Fibroblast of lung (primary cell): ENCODE measurements at regions not wholly inside any gene's neighbourhood (a gene's known extent, or its start where the extent isn't known, plus 50 kb on each side); places are given as distances from the start of the nearest gene placed in this dataset.

Experiments used
- DNase-seq, 2 donors: peaks; one replicate each; pipeline versions ENCODE4 v3.0.0 to v3.0.0-alpha.2; 2010; ENCODE audit warnings: low read depth in 2 of 2
- H2AFZ ChIP-seq: 2 replicates; pipeline ENCODE4 v1.5.1; 2012; ENCODE audit warnings: low read length, control low read depth, inconsistent platforms
- H3K27ac ChIP-seq: 2 replicates; pipeline ENCODE4 v1.5.1; 2011; ENCODE audit warnings: low read length, control low read depth; ENCODE audit not compliant: insufficient read depth
- H3K27me3 ChIP-seq: 2 replicates; pipeline ENCODE4 v1.5.1; 2011; ENCODE audit warnings: mild to moderate bottlenecking, low read length; ENCODE audit not compliant: control insufficient read depth, insufficient read depth
- H3K36me3 ChIP-seq: 2 replicates; pipeline ENCODE4 v1.5.1; 2011; ENCODE audit warnings: low read length; ENCODE audit not compliant: control insufficient read depth, insufficient read depth
- H3K4me1 ChIP-seq: 2 replicates; pipeline ENCODE4 v1.5.1; 2011; ENCODE audit warnings: low read length; ENCODE audit not compliant: control insufficient read depth, insufficient read depth; ENCODE audit errors: extremely low read depth
- H3K4me2 ChIP-seq: 2 replicates; pipeline ENCODE4 v1.5.1; 2011; ENCODE audit warnings: low read length, control low read depth; ENCODE audit not compliant: insufficient read depth; ENCODE audit errors: extremely low read depth
- H3K4me3 ChIP-seq, 4 experiments: fragments of 200-600 bp in 1 of 4; sonication (generic) in 1 of 4; replicated peaks in 1 of 4; 2 replicates each; pipeline ENCODE4 v1.5.1; 2011 to 2016; ENCODE audit warnings: low read length in 4 of 4, low read depth in 3 of 4, mild to moderate bottlenecking in 3 of 4, control low read depth in 2 of 4, inconsistent platforms in 1 of 4, mixed read lengths in 1 of 4; ENCODE audit not compliant: insufficient read depth in 1 of 4; ENCODE audit errors: control extremely low read depth in 1 of 4
- H3K79me2 ChIP-seq: 2 replicates; pipeline ENCODE4 v1.5.1; 2012; ENCODE audit warnings: mild to moderate bottlenecking, low read length, inconsistent platforms; ENCODE audit not compliant: control insufficient read depth, insufficient read depth
- H3K9ac ChIP-seq: 2 replicates; pipeline ENCODE4 v1.5.1; 2011; ENCODE audit warnings: mild to moderate bottlenecking, low read length, control low read depth; ENCODE audit not compliant: insufficient read depth
- H3K9me3 ChIP-seq: 2 replicates; pipeline ENCODE4 v1.5.1; 2012; ENCODE audit warnings: low read depth, low read length; ENCODE audit not compliant: control insufficient read depth, insufficient read depth
- H4K20me1 ChIP-seq: 2 replicates; pipeline ENCODE4 v1.5.1; 2011; ENCODE audit warnings: low read length; ENCODE audit not compliant: control insufficient read depth, insufficient read depth; ENCODE audit errors: extremely low read depth
- CTCF ChIP-seq, 2 donors: IDR thresholded peaks in 1 of 2; conservative IDR thresholded peaks in 1 of 2; 1 replicate in 1 of 2; 2 replicates in 1 of 2; pipeline ENCODE4 v1.5.1; 2011 to 2012; ENCODE audit warnings: low read length in 2 of 2, control low read depth in 1 of 2, inconsistent platforms in 1 of 2, low read depth in 1 of 2, mild to moderate bottlenecking in 1 of 2
- EZH2 ChIP-seq: IDR thresholded peaks from 2 replicates; pipeline ENCODE4 v1.5.1; 2012; ENCODE audit warnings: low read length, control low read depth, mild to moderate bottlenecking; ENCODE audit errors: missing control alignments

GRCh38 chr12:130007771-130008170 is 103.9 kb upstream of the TMEM132D start:
- Histone ChIP-seq H2AFZ (no peak overlapping the region), H3K27ac (no peak overlapping the region), H3K27me3 (no peaks in the 10 kb centered on the region), H3K79me2 (no peaks in the 10 kb centered on the region), H3K36me3 (no peaks in the 10 kb centered on the region), H3K4me1 (no peaks in the 10 kb centered on the region), H3K9me3 (no peaks in the 10 kb centered on the region), H3K4me3 (no peak overlapping the region), H3K4me2 (no peak overlapping the region), H3K9ac (no peak overlapping the region), H4K20me1 (no peaks in the 10 kb centered on the region)
- no peak for DNase-seq
- TF ChIP-seq CTCF (conservative IDR thresholded peaks at IDR 0.05 in 1 of 2, IDR thresholded peaks at IDR 0.05 in 1 of 2; ENCODE audit: low read depth in 1 of 2, low read length in 2 of 2) (no peak), EZH2 (no peak)

- no peaks in the 10 kb centered on the region for H3K27me3 ChIP-seq
- H3K36me3 ChIP-seq, result no peaks in the 10 kb centered on the region
- H2AFZ ChIP-seq, result no peak overlapping the region
- H3K4me3 ChIP-seq, result no peak overlapping the region
- DNase-seq, result no peak
- H3K9me3 ChIP-seq, result no peaks in the 10 kb centered on the region
- no peak overlapping the region for H3K27ac ChIP-seq
- no peaks in the 10 kb centered on the region for H3K79me2 ChIP-seq
- no peaks in the 10 kb centered on the region for H4K20me1 ChIP-seq
- TF ChIP-seq EZH2 (no peak), CTCF (conservative IDR thresholded peaks at IDR 0.05 in 1 of 2, IDR thresholded peaks at IDR 0.05 in 1 of 2; ENCODE audit: low read depth in 1 of 2, low read length in 2 of 2) (no peak)
- H3K9ac ChIP-seq, result no peak overlapping the region
- no peaks in the 10 kb centered on the region for H3K4me1 ChIP-seq
- H3K4me2 ChIP-seq, result no peak overlapping the region
Measured at GRCh38 chr12:130008241-130008640, 104.4 kb upstream of the TMEM132D start.

GRCh38 chr12:130009961-130010360 is 106.1 kb upstream of the TMEM132D start:
- Histone ChIP-seq H2AFZ (no peak overlapping the region), H3K4me3 (no peak overlapping the region), H3K4me2 (no peak overlapping the region), H3K4me1 (no peaks in the 10 kb centered on the region), H3K36me3 (no peaks in the 10 kb centered on the region), H3K9me3 (no peaks in the 10 kb centered on the region), H3K79me2 (no peaks in the 10 kb centered on the region), H3K27ac (no peak overlapping the region), H3K9ac (no peak overlapping the region), H4K20me1 (no peaks in the 10 kb centered on the region), H3K27me3 (no peaks in the 10 kb centered on the region)
- no peak for DNase-seq
- no peak for TF ChIP-seq CTCF (conservative IDR thresholded peaks at IDR 0.05 in 1 of 2, IDR thresholded peaks at IDR 0.05 in 1 of 2; ENCODE audit: low read depth in 1 of 2, low read length in 2 of 2)
- no peak for TF ChIP-seq EZH2
